ENCODE measurements at regions not wholly inside any gene's neighbourhood (a gene's known extent, or its start where the extent isn't known, plus 50 kb on each side); places are given as distances from the start of the nearest gene placed in this dataset.
"Not testable (repeated sequence)": the region's sequence is repeated elsewhere in the genome, so short reads cannot be mapped to it uniquely, and the experiment has no call there.

GRCh38 chr15:92705764-92706163 is 50.2 kb upstream of the FAM174B start:
- FAIRE-seq (no peak), DNase-seq (ENCODE audit: insufficient read length, low spot score) (no peak)

- no peak for FAIRE-seq
- DNase-seq (ENCODE audit: insufficient read length, low spot score): no peak
These were observed 50.6 kb upstream of the FAM174B start for GRCh38 chr15:92706201-92706600.

- no peak for DNase-seq (ENCODE audit: insufficient read length, low spot score)
- no peak for FAIRE-seq
These were observed 52.4 kb upstream of the FAM174B start for GRCh38 chr15:92707880-92708551.

GRCh38 chr15:92708635-92709034 is 53.1 kb upstream of the FAM174B start:
- DNase-seq (ENCODE audit: insufficient read length, low spot score): no peak
- no peak for FAIRE-seq

- no peak for DNase-seq (ENCODE audit: insufficient read length, low spot score)
- FAIRE-seq: no peak
These were observed 53.7 kb upstream of the FAM174B start for GRCh38 chr15:92709110-92709790.

GRCh38 chr15:92711457-92711831 is 55.9 kb upstream of the FAM174B start:
- DNase-seq (ENCODE audit: insufficient read length, low spot score): no peak
- FAIRE-seq: no peak

- FAIRE-seq: no peak
- DNase-seq (ENCODE audit: insufficient read length, low spot score): no peak
These were observed 58.5 kb upstream of the FAM174B start for GRCh38 chr15:92714077-92714476.

- DNase-seq (ENCODE audit: insufficient read length, low spot score) (peak; percentile 74), FAIRE-seq (peak; percentile 85)
These were observed 59.2 kb upstream of the FAM174B start for GRCh38 chr15:92714477-92715401.

- FAIRE-seq (no peak), DNase-seq (ENCODE audit: insufficient read length, low spot score) (no peak)
These were observed 60.2 kb upstream of the FAM174B start for GRCh38 chr15:92715758-92716157.

GRCh38 chr15:92719021-92719420 is 63.4 kb upstream of the FAM174B start:
- DNase-seq (ENCODE audit: insufficient read length, low spot score): no peak
- FAIRE-seq: no peak

GRCh38 chr15:92724144-92724543 is 68.6 kb upstream of the FAM174B start:
- FAIRE-seq: no peak

GRCh38 chr15:92725171-92725570 is 69.6 kb upstream of the FAM174B start:
- FAIRE-seq (no peak), DNase-seq (ENCODE audit: insufficient read length, low spot score) (no peak)

More at GRCh38 chr15:92724144-92724543, 68.6 kb upstream of the FAM174B start:
- no peak for DNase-seq (ENCODE audit: insufficient read length, low spot score)

- FAIRE-seq: no peak
- DNase-seq (ENCODE audit: insufficient read length, low spot score): no peak
These were observed 72.7 kb upstream of the FAM174B start for GRCh38 chr15:92728266-92728665.

- FAIRE-seq (no peak), DNase-seq (ENCODE audit: insufficient read length, low spot score) (no peak)
These were observed 77.7 kb upstream of the FAM174B start for GRCh38 chr15:92733090-92733933.

- DNase-seq (ENCODE audit: insufficient read length, low spot score): no peak
- peak; percentile 35 for FAIRE-seq
These were observed 78.5 kb upstream of the FAM174B start for GRCh38 chr15:92733934-92734521.

- not testable (repeated sequence) for DNase-seq (ENCODE audit: insufficient read length, low spot score); FAIRE-seq
These were observed 83.7 kb upstream of the FAM174B start for GRCh38 chr15:92739246-92739645.

GRCh38 chr15:92745845-92746271 is 90.3 kb upstream of the FAM174B start:
- no peak for FAIRE-seq
- no peak for DNase-seq (ENCODE audit: insufficient read length, low spot score)

GRCh38 chr15:92747047-92747446 is 91.5 kb upstream of the FAM174B start:
- DNase-seq (ENCODE audit: insufficient read length, low spot score) (no peak), FAIRE-seq (no peak)

- no peak for DNase-seq (ENCODE audit: insufficient read length, low spot score)
- FAIRE-seq: no peak
These were observed 93.6 kb upstream of the FAM174B start for GRCh38 chr15:92749216-92749615.

- no peak for DNase-seq (ENCODE audit: insufficient read length, low spot score)
- FAIRE-seq: no peak
These were observed 94.4 kb upstream of the FAM174B start for GRCh38 chr15:92749946-92750345.
